KMS-11 (cell line): ENCODE measurements at regions not wholly inside any gene's neighbourhood (a gene's known extent, or its start where the extent isn't known, plus 50 kb on each side); places are given as distances from the start of the nearest gene placed in this dataset.

Source experiments
- H2AFZ ChIP-seq: fragments of 200-600 bp; sonication (generic); 2 replicates; pipeline ENCODE4 v1.6.1; 2016; ENCODE audit warnings: antibody characterized with exemption, mixed run types, low read depth
- H3K27ac ChIP-seq: fragments of 200-600 bp; sonication (generic); 2 replicates; pipeline ENCODE4 v1.6.1; 2016; ENCODE audit warnings: mild to moderate bottlenecking, mixed run types
- H3K27me3 ChIP-seq: fragments of 200-600 bp; sonication (generic); 2 replicates; pipeline ENCODE4 v1.6.1; 2017; ENCODE audit warnings: mild to moderate bottlenecking, low read depth, mixed run types, moderate library complexity; ENCODE audit not compliant: insufficient read depth
- H3K36me3 ChIP-seq: fragments of 200-600 bp; sonication (generic); 2 replicates; pipeline ENCODE4 v1.6.1; 2017; ENCODE audit warnings: mild to moderate bottlenecking, mixed run types; ENCODE audit not compliant: insufficient read depth
- H3K4me1 ChIP-seq: fragments of 200-600 bp; sonication (generic); 2 replicates; pipeline ENCODE4 v1.6.1; 2016; ENCODE audit warnings: mild to moderate bottlenecking, low read depth, mixed run types; ENCODE audit not compliant: poor library complexity, severe bottlenecking
- H3K4me2 ChIP-seq: fragments of 200-600 bp; sonication (generic); 2 replicates; pipeline ENCODE4 v1.7.0; 2016; ENCODE audit warnings: mild to moderate bottlenecking, mixed run types
- H3K4me3 ChIP-seq: fragments of 200-600 bp; sonication (generic); IDR thresholded peaks from 2 replicates; pipeline ENCODE4 v1.6.1; 2017; ENCODE audit warnings: low read depth, low read length, mixed read lengths; ENCODE audit not compliant: insufficient read depth
- H3K79me2 ChIP-seq: fragments of 200-600 bp; sonication (generic); 2 replicates; pipeline ENCODE4 v1.6.1; 2016; ENCODE audit warnings: low read depth, mixed run types; ENCODE audit not compliant: insufficient read depth
- H3K9ac ChIP-seq: fragments of 200-600 bp; sonication (generic); 2 replicates; pipeline ENCODE4 v1.6.1; 2016; ENCODE audit warnings: mild to moderate bottlenecking, mixed run types
- H4K20me1 ChIP-seq: fragments of 200-600 bp; sonication (generic); 2 replicates; pipeline ENCODE4 v1.6.1; 2016; ENCODE audit warnings: mild to moderate bottlenecking, mixed run types; ENCODE audit not compliant: insufficient read depth
- CTCF ChIP-seq: fragments of 200-600 bp; sonication (generic); conservative IDR thresholded peaks from 2 replicates; pipeline ENCODE4 v1.6.1; 2017; ENCODE audit warnings: low read depth, mild to moderate bottlenecking, antibody characterized with exemption, low read length, moderate library complexity, mixed read lengths

GRCh38 chr1:195754874-195755273 lies 853.4 kb downstream of the KCNT2 start:
- Histone ChIP-seq H3K4me1 (no peaks in the 10 kb centered on the region), H3K36me3 (no peaks in the 10 kb centered on the region), H3K79me2 (no peaks in the 10 kb centered on the region), H3K4me2 (no peak overlapping the region), H3K27me3 (no peaks in the 10 kb centered on the region), H3K27ac (no peak overlapping the region), H2AFZ (no peak overlapping the region), H4K20me1 (no peaks in the 10 kb centered on the region), H3K9ac (no peak overlapping the region), H3K4me3 (no peak overlapping the region)
- no peak for TF ChIP-seq CTCF

GRCh38 chr1:195754303-195754702 lies 853.9 kb downstream of the KCNT2 start:
- H3K9ac ChIP-seq, result no peak overlapping the region
- H2AFZ ChIP-seq, result no peak overlapping the region
- H3K36me3 ChIP-seq, result no peaks in the 10 kb centered on the region
- no peaks in the 10 kb centered on the region for H3K27me3 ChIP-seq
- TF ChIP-seq CTCF, result no peak
- no peak overlapping the region for H3K27ac ChIP-seq
- H3K4me1 ChIP-seq, result no peaks in the 10 kb centered on the region
- no peaks in the 10 kb centered on the region for H4K20me1 ChIP-seq
- H3K4me3 ChIP-seq, result no peak overlapping the region
- H3K79me2 ChIP-seq, result no peaks in the 10 kb centered on the region
- no peak overlapping the region for H3K4me2 ChIP-seq

GRCh38 chr1:195748969-195749368 lies 859.3 kb downstream of the KCNT2 start:
- Histone ChIP-seq H3K4me1 (no peaks in the 10 kb centered on the region), H3K9ac (no peak overlapping the region), H4K20me1 (no peaks in the 10 kb centered on the region), H3K27me3 (no peaks in the 10 kb centered on the region), H3K79me2 (no peaks in the 10 kb centered on the region), H3K4me2 (no peak overlapping the region), H3K27ac (no peak overlapping the region), H3K4me3 (no peak overlapping the region), H2AFZ (no peak overlapping the region), H3K36me3 (no peaks in the 10 kb centered on the region)
- TF ChIP-seq CTCF, result no peak

GRCh38 chr1:195745189-195746010 lies 862.8 kb downstream of the KCNT2 start:
- H3K4me2 ChIP-seq, result no peak overlapping the region
- no peak for TF ChIP-seq CTCF
- H3K36me3 ChIP-seq, result no peaks in the 10 kb centered on the region

More at GRCh38 chr1:195745189-195746010, 862.8 kb downstream of the KCNT2 start:
- Histone ChIP-seq H3K27me3 (no peaks in the 10 kb centered on the region), H3K4me1 (peaks cover 16% of the 10 kb centered on the region), H3K4me3 (no peak overlapping the region), H4K20me1 (no peaks in the 10 kb centered on the region), H3K27ac (no peak overlapping the region), H3K9ac (no peak overlapping the region), H3K79me2 (no peaks in the 10 kb centered on the region), H2AFZ (no peak overlapping the region)
